Mucosa of rectum (tissue), 2 donors: ENCODE measurements at regions not wholly inside any gene's neighbourhood (a gene's known extent, or its start where the extent isn't known, plus 50 kb on each side); places are given as distances from the start of the nearest gene placed in this dataset.
"Not testable (repeated sequence)": the region's sequence is repeated elsewhere in the genome, so short reads cannot be mapped to it uniquely, and the experiment has no call there.

ENCODE experiments used
- H3K27ac ChIP-seq, 2 donors: one replicate each; pipeline ENCODE4 v1.7.0; 2013; ENCODE audit warnings: inconsistent platforms in 2 of 2, low read depth in 2 of 2, low read length in 2 of 2
- H3K27me3 ChIP-seq, 2 donors: one replicate each; pipeline ENCODE4 v1.7.0; 2013; ENCODE audit warnings: low read length in 2 of 2; ENCODE audit not compliant: control insufficient read depth in 2 of 2, insufficient read depth in 2 of 2
- H3K36me3 ChIP-seq, 2 donors: one replicate each; pipeline ENCODE4 v1.7.0; 2013; ENCODE audit warnings: low read length in 2 of 2; ENCODE audit not compliant: control insufficient read depth in 2 of 2, insufficient read depth in 2 of 2
- H3K4me1 ChIP-seq, 2 donors: one replicate each; pipeline ENCODE4 v1.7.0; 2013; ENCODE audit warnings: low read length in 2 of 2, mild to moderate bottlenecking in 1 of 2; ENCODE audit not compliant: control insufficient read depth in 2 of 2, insufficient read depth in 2 of 2
- H3K4me3 ChIP-seq, 2 donors: one replicate each; pipeline ENCODE4 v1.7.0; 2013; ENCODE audit warnings: low read length in 2 of 2
- H3K9ac ChIP-seq, 2 donors: one replicate each; pipeline ENCODE4 v1.7.0; 2013; ENCODE audit warnings: low read length in 2 of 2, low read depth in 1 of 2, mild to moderate bottlenecking in 1 of 2
- H3K9me3 ChIP-seq, 2 donors: one replicate each; pipeline ENCODE4 v1.7.0; 2013; ENCODE audit warnings: low read length in 2 of 2; ENCODE audit not compliant: control insufficient read depth in 2 of 2
- donor health status: healthy.
- donor health status: Normal muscosa, but diverticular disease.

DNA sequence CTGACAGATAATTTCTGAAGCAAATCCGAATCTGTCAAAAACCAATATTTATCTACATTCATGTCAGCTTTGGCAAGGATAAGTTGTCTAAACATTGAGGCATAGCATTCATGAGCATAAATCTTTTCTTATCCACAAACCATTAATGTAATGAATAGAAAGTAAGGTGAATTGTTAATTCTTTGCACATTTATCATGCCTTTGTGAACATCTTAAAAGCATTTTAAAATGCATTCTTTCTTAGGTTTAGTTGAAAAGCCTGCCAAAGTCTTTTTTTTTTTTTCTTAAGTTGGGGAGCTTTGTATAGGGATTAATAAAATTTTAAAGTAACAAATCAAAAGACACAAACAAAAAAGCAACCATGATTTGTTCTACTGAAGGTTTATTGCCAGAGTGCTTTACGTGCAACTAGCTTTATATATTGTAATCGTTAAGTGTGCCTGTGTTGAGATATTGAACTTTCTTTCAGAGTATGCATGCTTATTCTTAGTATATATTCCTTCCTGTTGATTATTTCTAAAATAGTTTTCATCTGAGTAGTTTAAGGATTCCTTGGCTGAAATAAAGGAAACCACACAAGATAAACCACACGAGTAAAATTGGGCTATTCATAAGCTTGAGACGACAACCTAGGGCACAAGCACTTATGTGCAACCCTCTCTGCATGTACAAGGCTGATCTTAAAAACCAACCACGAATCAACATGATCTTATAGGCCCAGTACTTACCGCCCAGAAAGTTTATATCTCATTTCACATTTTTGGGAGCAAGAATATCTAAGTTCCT is 1110.9 kb upstream of the CNTN5 start:
- Histone ChIP-seq H3K9me3 (peaks cover 0 to 2% of the 10 kb centered on the region in 2 donors), H3K9ac (no peak overlapping the region), H3K27me3 (no peaks in the 10 kb centered on the region), H3K4me3 (no peak overlapping the region), H3K36me3 (no peaks in the 10 kb centered on the region), H3K27ac (no peak overlapping the region), H3K4me1 (no peaks in the 10 kb centered on the region)

- Histone ChIP-seq H3K4me1 (no peaks in the 10 kb centered on the region), H3K9me3 (peaks cover 0 to 2% of the 10 kb centered on the region in 2 donors), H3K9ac (no peak overlapping the region), H3K36me3 (no peaks in the 10 kb centered on the region), H3K4me3 (no peak overlapping the region), H3K27me3 (no peaks in the 10 kb centered on the region), H3K27ac (no peak overlapping the region)
Measured at GRCh38 chr11:97912629-97913028, 1108.1 kb upstream of the CNTN5 start.

DNA sequence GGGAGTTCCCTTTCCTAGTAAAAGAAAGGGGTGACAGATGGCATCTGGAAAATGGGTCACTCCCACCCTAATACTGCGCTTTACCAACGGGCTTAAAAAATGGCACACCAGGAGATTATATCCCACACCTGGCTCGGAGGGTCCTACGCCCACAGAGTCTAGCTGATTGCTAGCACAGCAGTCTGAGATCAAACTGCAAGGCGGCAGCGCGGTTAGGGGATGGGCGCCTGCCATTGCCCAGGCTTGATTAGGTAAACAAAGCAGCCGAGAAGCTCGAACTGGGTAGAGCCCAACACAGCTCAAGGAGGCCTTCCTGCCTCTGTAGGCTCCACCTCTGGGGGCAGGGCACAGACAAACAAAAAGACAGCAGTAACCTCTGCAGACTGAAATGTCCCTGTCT is 1097.8 kb upstream of the CNTN5 start:
- H3K36me3 ChIP-seq, H3K4me3 ChIP-seq, H3K27ac ChIP-seq, H3K4me1 ChIP-seq, H3K9ac ChIP-seq, H3K27me3 ChIP-seq, H3K9me3 ChIP-seq: not testable (repeated sequence)

DNA sequence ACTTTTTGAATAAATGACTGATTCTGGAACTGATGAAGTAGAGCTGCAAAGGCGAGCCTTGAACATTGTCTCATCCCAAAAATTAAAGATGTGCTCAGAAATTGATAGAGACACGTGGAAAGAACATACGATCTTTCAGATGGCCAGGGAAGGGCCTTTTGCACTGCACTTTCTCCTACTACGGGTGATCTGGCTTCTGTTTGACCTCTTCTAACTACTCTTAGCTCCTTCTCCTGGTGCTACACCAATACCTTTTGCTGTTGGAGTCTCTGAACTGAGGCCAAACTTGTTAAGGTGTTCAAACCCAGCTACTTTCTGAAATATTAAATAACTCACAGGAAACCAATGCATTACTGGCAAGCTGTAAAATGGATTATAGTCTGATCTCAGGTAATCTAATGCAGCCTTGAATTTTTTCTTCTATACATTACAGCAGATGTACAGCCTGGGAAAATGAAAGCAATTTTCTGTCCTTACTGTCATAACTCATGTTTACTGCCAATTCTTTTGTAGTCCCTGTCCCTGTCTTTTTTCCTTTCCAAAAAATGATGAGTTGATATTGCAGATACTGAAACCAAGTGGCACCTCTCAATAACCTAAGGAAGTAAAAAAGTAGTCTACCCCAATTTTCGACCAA is 1086.1 kb upstream of the CNTN5 start:
- Histone ChIP-seq H3K27me3 (no peaks in the 10 kb centered on the region), H3K4me1 (no peaks in the 10 kb centered on the region), H3K9ac (no peak overlapping the region), H3K9me3 (peaks cover 0 to 3% of the 10 kb centered on the region in 2 donors), H3K4me3 (no peak overlapping the region), H3K36me3 (no peaks in the 10 kb centered on the region), H3K27ac (no peak overlapping the region)

- no peak overlapping the region for H3K9ac ChIP-seq
- no peaks in the 10 kb centered on the region for H3K4me1 ChIP-seq
- H3K27ac ChIP-seq: no peak overlapping the region
- no peaks in the 10 kb centered on the region for H3K27me3 ChIP-seq
- H3K4me3 ChIP-seq: no peak overlapping the region
- no peaks in the 10 kb centered on the region for H3K36me3 ChIP-seq
- peaks cover 0 to 3% of the 10 kb centered on the region in 2 donors for H3K9me3 ChIP-seq
Measured at GRCh38 chr11:97937501-97937900, 1083.2 kb upstream of the CNTN5 start.

- Histone ChIP-seq H3K27me3 (no peaks in the 10 kb centered on the region), H3K9ac (no peak overlapping the region), H3K4me1 (no peaks in the 10 kb centered on the region), H3K27ac (no peak overlapping the region), H3K36me3 (no peaks in the 10 kb centered on the region), H3K4me3 (no peak overlapping the region), H3K9me3 (peaks cover 0 to 3% of the 10 kb centered on the region in 2 donors)
Measured at GRCh38 chr11:97938789-97939188, 1082.0 kb upstream of the CNTN5 start.

DNA sequence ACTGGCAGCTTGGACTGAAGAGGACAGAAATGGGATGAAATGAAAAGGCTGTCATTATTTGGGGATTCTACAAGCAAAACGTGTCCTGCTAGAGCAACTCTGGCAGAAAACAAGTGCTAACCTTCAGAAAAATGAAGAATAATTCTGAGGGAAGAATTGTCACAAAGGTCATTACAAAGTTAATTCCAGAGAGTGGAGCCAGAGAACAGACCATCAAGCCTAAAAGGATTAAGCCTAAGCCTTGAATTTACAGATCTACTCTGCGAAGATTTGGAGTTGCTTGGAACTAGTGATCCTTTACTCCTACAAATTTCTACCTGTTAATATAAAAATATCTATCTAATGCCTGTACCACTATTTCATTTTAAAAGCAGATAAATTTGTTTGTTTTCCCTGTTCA is 1077.3 kb upstream of the CNTN5 start:
- Histone ChIP-seq H3K4me1 (no peaks in the 10 kb centered on the region), H3K27me3 (no peaks in the 10 kb centered on the region), H3K9ac (no peak overlapping the region), H3K27ac (no peak overlapping the region), H3K4me3 (no peak overlapping the region), H3K36me3 (no peaks in the 10 kb centered on the region), H3K9me3 (no peaks in the 10 kb centered on the region)

DNA sequence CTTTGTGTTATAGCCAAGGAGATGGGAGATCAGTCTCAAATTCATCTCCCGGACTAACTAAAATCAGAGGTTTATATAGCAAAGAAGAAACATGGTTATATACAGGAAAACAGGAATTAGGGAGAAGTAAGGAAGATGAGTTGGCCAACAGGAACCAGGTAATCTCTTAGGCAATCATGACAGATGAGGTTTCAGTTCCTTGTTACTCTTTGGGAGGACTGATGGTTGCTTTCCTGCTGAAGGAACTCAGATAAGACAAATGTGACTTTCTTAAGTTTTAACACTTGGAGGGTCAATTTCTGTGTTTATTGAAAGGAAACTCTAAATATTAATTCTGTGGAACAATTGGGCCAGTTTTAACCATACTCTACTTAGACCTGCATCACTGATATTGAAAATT is 1072.0 kb upstream of the CNTN5 start:
- no peaks in the 10 kb centered on the region for H3K27me3 ChIP-seq
- no peak overlapping the region for H3K4me3 ChIP-seq
- H3K9me3 ChIP-seq: no peaks in the 10 kb centered on the region

GRCh38 chr11:97955595-97955994 is 1065.2 kb upstream of the CNTN5 start:
- Histone ChIP-seq H3K27ac (no peak overlapping the region), H3K9ac (no peak overlapping the region), H3K4me1 (no peaks in the 10 kb centered on the region), H3K36me3 (no peaks in the 10 kb centered on the region), H3K27me3 (no peaks in the 10 kb centered on the region), H3K9me3 (peaks cover 0 to 2% of the 10 kb centered on the region in 2 donors), H3K4me3 (no peak overlapping the region)

More for the DNA sequence above, 1072.0 kb upstream of the CNTN5 start:
- Histone ChIP-seq H3K9ac (no peak overlapping the region), H3K27ac (no peak overlapping the region), H3K36me3 (no peaks in the 10 kb centered on the region), H3K4me1 (no peaks in the 10 kb centered on the region)

DNA sequence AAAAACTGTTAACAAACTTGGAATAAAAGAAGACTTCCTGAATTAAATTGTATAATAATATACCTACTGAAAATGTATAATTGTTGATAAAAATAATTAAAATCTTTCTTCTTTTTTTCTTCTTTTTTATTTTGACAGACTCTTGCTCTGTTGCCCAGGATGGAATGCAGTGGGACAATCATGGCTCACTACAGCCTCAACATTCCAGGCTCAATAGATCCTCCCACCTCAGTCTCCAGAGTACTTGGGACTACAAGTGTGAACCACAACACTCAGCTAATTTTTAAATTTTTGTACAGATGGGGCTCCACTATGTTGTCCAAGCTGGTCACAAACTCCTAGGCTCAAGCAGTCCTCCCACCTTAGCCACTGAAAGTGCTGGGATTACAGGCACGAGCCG is 1063.8 kb upstream of the CNTN5 start:
- no peaks in the 10 kb centered on the region for H3K27me3 ChIP-seq
- no peak overlapping the region for H3K9ac ChIP-seq
- H3K27ac ChIP-seq: no peak overlapping the region
- H3K36me3 ChIP-seq: no peaks in the 10 kb centered on the region
- H3K9me3 ChIP-seq: peaks cover 0 to 2% of the 10 kb centered on the region in 2 donors
- H3K4me3 ChIP-seq: no peak overlapping the region
- no peaks in the 10 kb centered on the region for H3K4me1 ChIP-seq
